ENCODE measurements at regions not wholly inside any gene's neighbourhood (a gene's known extent, or its start where the extent isn't known, plus 50 kb on each side); places are given as distances from the start of the nearest gene placed in this dataset.

DNA sequence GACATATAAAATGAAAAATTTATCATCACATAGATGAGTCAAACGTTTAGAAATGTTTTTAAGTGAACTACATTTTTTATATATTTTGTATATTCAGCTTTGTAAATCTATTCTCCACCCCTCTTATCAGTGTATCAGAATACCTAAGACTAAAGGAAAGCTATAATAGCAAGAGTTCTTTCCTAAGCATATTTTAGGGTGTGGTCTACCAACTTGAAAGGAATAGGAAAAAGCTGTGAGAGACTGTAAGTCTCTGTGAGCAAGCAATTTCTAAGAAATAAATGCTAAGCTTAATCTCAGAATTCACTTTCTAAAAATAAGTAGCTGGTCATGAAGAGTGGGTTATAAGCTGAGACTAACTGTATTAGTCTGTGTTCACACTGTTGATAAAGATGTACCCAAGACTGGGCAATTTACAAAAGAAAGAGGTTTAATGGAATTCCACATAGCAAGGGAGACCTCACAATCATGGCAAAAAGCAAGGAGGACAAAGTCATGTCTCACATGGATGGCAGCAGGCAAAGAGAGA, 175.4 kb upstream of the PREP start:
- H3K4me3 ChIP-seq, result no peak overlapping the region
- H3K9me3 ChIP-seq, result no peaks in the 10 kb centered on the region
- no peak for DNase-seq
- no peaks in the 10 kb centered on the region for H3K36me3 ChIP-seq
- H3K4me1 ChIP-seq, result no peaks in the 10 kb centered on the region
- no peak for TF ChIP-seq EP300 (IDR thresholded peaks at IDR 0.05; ENCODE audit: low read depth)
- H3K27ac ChIP-seq, result no peak overlapping the region
- 31 to 41% methylated on average over 1 of the region's 1 CpG for WGBS, 2 donors (ENCODE audit: low coverage in 1 of 2)
- in situ Hi-C loops (cut with MboI; ENCODE audit: low pct_ligation_motif_present in 1 of 4, low pct_unique_long_range_greater_than_20kb in 1 of 4, low sequenced_read_pairs in 3 of 4), result no loop called here
- no peaks in the 10 kb centered on the region for H3K27me3 ChIP-seq
- intact Hi-C loops (cut with DNase I; ENCODE audit: low total_unique reads), result no loop called here

- intact Hi-C loops (cut with DNase I; ENCODE audit: low total_unique reads), result no loop called here
- Histone ChIP-seq H3K27me3 (no peaks in the 10 kb centered on the region), H3K27ac (no peak overlapping the region), H3K4me3 (no peak overlapping the region), H3K9me3 (no peaks in the 10 kb centered on the region), H3K36me3 (no peaks in the 10 kb centered on the region), H3K4me1 (peaks cover 0 to 3% (median 0%) of the 10 kb centered on the region in 4 donors)
- TF ChIP-seq, protein P1, sequence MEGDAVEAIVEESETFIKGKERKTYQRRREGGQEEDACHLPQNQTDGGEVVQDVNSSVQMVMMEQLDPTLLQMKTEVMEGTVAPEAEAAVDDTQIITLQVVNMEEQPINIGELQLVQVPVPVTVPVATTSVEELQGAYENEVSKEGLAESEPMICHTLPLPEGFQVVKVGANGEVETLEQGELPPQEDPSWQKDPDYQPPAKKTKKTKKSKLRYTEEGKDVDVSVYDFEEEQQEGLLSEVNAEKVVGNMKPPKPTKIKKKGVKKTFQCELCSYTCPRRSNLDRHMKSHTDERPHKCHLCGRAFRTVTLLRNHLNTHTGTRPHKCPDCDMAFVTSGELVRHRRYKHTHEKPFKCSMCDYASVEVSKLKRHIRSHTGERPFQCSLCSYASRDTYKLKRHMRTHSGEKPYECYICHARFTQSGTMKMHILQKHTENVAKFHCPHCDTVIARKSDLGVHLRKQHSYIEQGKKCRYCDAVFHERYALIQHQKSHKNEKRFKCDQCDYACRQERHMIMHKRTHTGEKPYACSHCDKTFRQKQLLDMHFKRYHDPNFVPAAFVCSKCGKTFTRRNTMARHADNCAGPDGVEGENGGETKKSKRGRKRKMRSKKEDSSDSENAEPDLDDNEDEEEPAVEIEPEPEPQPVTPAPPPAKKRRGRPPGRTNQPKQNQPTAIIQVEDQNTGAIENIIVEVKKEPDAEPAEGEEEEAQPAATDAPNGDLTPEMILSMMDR (IDR thresholded peaks at IDR 0.05), result no peak
- in situ Hi-C loops (cut with MboI; ENCODE audit: low pct_ligation_motif_present in 1 of 4, low pct_unique_long_range_greater_than_20kb in 1 of 4, low sequenced_read_pairs in 3 of 4), result no loop called here
- no peak for DNase-seq
- 67 to 71% methylated on average over 2 of the region's 2 CpGs for WGBS, 2 donors (ENCODE audit: low coverage in 1 of 2)
Measured at GRCh38 chr6:105573556-105573955, 170.7 kb upstream of the PREP start.

GRCh38 chr6:105573138-105573537, 170.3 kb upstream of the PREP start:
- in situ Hi-C loops (cut with MboI; ENCODE audit: low pct_ligation_motif_present in 1 of 4, low pct_unique_long_range_greater_than_20kb in 1 of 4, low sequenced_read_pairs in 3 of 4), result no loop called here
- Histone ChIP-seq H3K27ac (no peak overlapping the region), H3K27me3 (no peaks in the 10 kb centered on the region), H3K36me3 (no peaks in the 10 kb centered on the region), H3K4me1 (peaks cover 0 to 4% (median 0%) of the 10 kb centered on the region in 4 donors), H3K4me3 (no peak overlapping the region), H3K9me3 (no peaks in the 10 kb centered on the region)
- no peak for DNase-seq
- 61 to 70% methylated on average over 2 of the region's 2 CpGs for WGBS, 2 donors (ENCODE audit: low coverage in 1 of 2)
- TF ChIP-seq, protein P1 (IDR thresholded peaks at IDR 0.05), result no peak
- TF ChIP-seq EP300 (IDR thresholded peaks at IDR 0.05; ENCODE audit: low read depth) (no peak), POLR2AphosphoS5 (IDR thresholded peaks at IDR 0.05) (no peak), POLR2A (IDR thresholded peaks at IDR 0.05) (no peak)
- intact Hi-C loops (cut with DNase I; ENCODE audit: low total_unique reads), result no loop called here

GRCh38 chr6:105570416-105570815, 167.5 kb upstream of the PREP start:
- intact Hi-C loops (cut with DNase I; ENCODE audit: low total_unique reads) (no loop called here), in situ Hi-C loops (cut with MboI; ENCODE audit: low pct_ligation_motif_present in 1 of 4, low pct_unique_long_range_greater_than_20kb in 1 of 4, low sequenced_read_pairs in 3 of 4) (no loop called here)
- H3K27ac ChIP-seq, result no peak overlapping the region
- no peaks in the 10 kb centered on the region for H3K27me3 ChIP-seq
- no peaks in the 10 kb centered on the region for H3K36me3 ChIP-seq
- no peak for DNase-seq
- WGBS, 2 donors (ENCODE audit: low coverage in 1 of 2), result 71 to 79% methylated on average over 3 of the region's 3 CpGs
- H3K4me1 ChIP-seq, result peaks cover 0 to 9% (median 4%) of the 10 kb centered on the region in 4 donors
- H3K9me3 ChIP-seq, result no peaks in the 10 kb centered on the region
- TF ChIP-seq POLR2AphosphoS5 (IDR thresholded peaks at IDR 0.05) (no peak), POLR2A (IDR thresholded peaks at IDR 0.05) (no peak), EP300 (IDR thresholded peaks at IDR 0.05; ENCODE audit: low read depth) (no peak)
- no peak overlapping the region for H3K4me3 ChIP-seq

DNA sequence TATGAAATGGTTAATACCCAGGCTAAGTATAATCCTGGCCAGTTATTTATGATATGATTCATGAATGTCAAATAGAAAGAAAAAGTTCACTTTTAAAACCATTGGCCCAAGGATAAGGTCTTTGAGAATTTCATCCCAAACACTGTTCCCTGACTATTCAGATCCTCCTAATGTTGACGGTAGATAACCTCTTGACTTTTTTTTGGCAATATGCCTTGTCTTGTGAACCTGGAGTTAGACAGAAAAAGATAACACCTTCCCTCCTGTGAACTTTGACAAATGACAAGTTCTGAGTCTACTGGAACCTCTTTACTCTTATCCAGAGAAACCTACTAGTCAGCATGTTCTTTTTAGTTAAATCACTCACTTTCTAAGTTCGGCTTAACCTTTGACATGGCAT, 166.8 kb upstream of the PREP start:
- no peaks in the 10 kb centered on the region for H3K36me3 ChIP-seq
- H3K27me3 ChIP-seq, result no peaks in the 10 kb centered on the region
- in situ Hi-C loops (cut with MboI; ENCODE audit: low pct_ligation_motif_present in 1 of 4, low pct_unique_long_range_greater_than_20kb in 1 of 4, low sequenced_read_pairs in 3 of 4) (no loop called here), intact Hi-C loops (cut with DNase I; ENCODE audit: low total_unique reads) (no loop called here)
- H3K4me3 ChIP-seq, result no peak overlapping the region
- H3K9me3 ChIP-seq, result no peaks in the 10 kb centered on the region
- no peak for DNase-seq
- TF ChIP-seq, protein P1 (IDR thresholded peaks at IDR 0.05), result no peak
- TF ChIP-seq EP300 (IDR thresholded peaks at IDR 0.05; ENCODE audit: low read depth) (no peak), POLR2A (IDR thresholded peaks at IDR 0.05) (no peak), POLR2AphosphoS5 (IDR thresholded peaks at IDR 0.05) (no peak)
- 44 to 64% methylated on average over 2 of the region's 2 CpGs for WGBS, 2 donors (ENCODE audit: low coverage in 1 of 2)
- peaks cover 0 to 9% (median 4%) of the 10 kb centered on the region in 4 donors for H3K4me1 ChIP-seq
- no peak overlapping the region for H3K27ac ChIP-seq

Measured in transverse colon (tissue), 4 donors.